Liver (tissue), 8 donors: ENCODE measurements at regions not wholly inside any gene's neighbourhood (a gene's known extent, or its start where the extent isn't known, plus 50 kb on each side); places are given as distances from the start of the nearest gene placed in this dataset.

Experiments
- DNase-seq: peaks from one replicate; pipeline ENCODE4 v3.0.0-alpha.2; 2017; ENCODE audit warnings: low spot score
- H3K27ac ChIP-seq, 2 donors: one replicate each; pipeline ENCODE4 v1.7.0; 2013; ENCODE audit warnings: inconsistent platforms in 2 of 2, low read length in 2 of 2, control low read depth in 1 of 2, low read depth in 1 of 2, mild to moderate bottlenecking in 1 of 2
- H3K27me3 ChIP-seq, 4 donors: one replicate each; pipeline versions ENCODE4 v1.6.1 to v1.7.0; 2013; ENCODE audit warnings: low read length in 3 of 4, inconsistent platforms in 1 of 4, mild to moderate bottlenecking in 1 of 4, moderate library complexity in 1 of 4; ENCODE audit not compliant: control insufficient read depth in 4 of 4, insufficient read depth in 4 of 4
- H3K36me3 ChIP-seq, 4 donors: one replicate each; pipeline versions ENCODE4 v1.6.1 to v1.7.0; 2013; ENCODE audit warnings: low read length in 3 of 4, mild to moderate bottlenecking in 3 of 4, low read depth in 1 of 4, moderate library complexity in 1 of 4; ENCODE audit not compliant: control insufficient read depth in 4 of 4, insufficient read depth in 3 of 4
- H3K4me1 ChIP-seq, 4 donors: one replicate each; pipeline versions ENCODE4 v1.6.1 to v1.7.0; 2013; ENCODE audit warnings: low read length in 3 of 4, mild to moderate bottlenecking in 3 of 4, moderate library complexity in 1 of 4; ENCODE audit not compliant: control insufficient read depth in 4 of 4, insufficient read depth in 4 of 4
- H3K4me3 ChIP-seq, 3 donors: one replicate each; pipeline versions ENCODE4 v1.6.1 to v1.7.0; 2013; ENCODE audit warnings: low read length in 3 of 3, control low read depth in 1 of 3, low read depth in 1 of 3, mild to moderate bottlenecking in 1 of 3
- H3K9ac ChIP-seq, 2 donors: one replicate each; pipeline ENCODE4 v1.7.0; 2013; ENCODE audit warnings: low read length in 2 of 2, mild to moderate bottlenecking in 2 of 2, moderate library complexity in 2 of 2, control low read depth in 1 of 2, low read depth in 1 of 2
- H3K9me3 ChIP-seq, 4 donors: one replicate each; pipeline versions ENCODE4 v1.6.1 to v1.7.0; 2013; ENCODE audit warnings: low read length in 3 of 4; ENCODE audit not compliant: control insufficient read depth in 4 of 4
- EGR1 ChIP-seq, 2 donors: IDR thresholded peaks; 2 replicates each; pipeline ENCODE4 v1.6.1; 2016 to 2018; ENCODE audit warnings: antibody characterized with exemption in 2 of 2, low read depth in 2 of 2
- FOXA1 ChIP-seq: IDR thresholded peaks from 2 replicates; pipeline ENCODE4 v1.6.1; 2016; ENCODE audit warnings: antibody characterized with exemption
- FOXA2 ChIP-seq: IDR thresholded peaks from 2 replicates; pipeline ENCODE4 v1.6.1; 2016; ENCODE audit warnings: antibody characterized with exemption
- GABPA ChIP-seq, 2 donors: IDR thresholded peaks in 1 of 2; conservative IDR thresholded peaks in 1 of 2; 2 replicates each; pipeline ENCODE4 v1.6.1; 2016; ENCODE audit warnings: antibody characterized with exemption in 2 of 2, mild to moderate bottlenecking in 1 of 2, moderate library complexity in 1 of 2
- HNF4A ChIP-seq, 2 donors: conservative IDR thresholded peaks; 2 replicates each; pipeline ENCODE4 v1.6.1; 2016; ENCODE audit warnings: antibody characterized with exemption in 2 of 2, mild to moderate bottlenecking in 2 of 2
- HNF4G ChIP-seq: IDR thresholded peaks from 2 replicates; pipeline ENCODE4 v1.6.1; 2016; ENCODE audit warnings: antibody characterized with exemption
- JUND ChIP-seq, 2 donors: IDR thresholded peaks; 2 replicates each; pipeline ENCODE4 v1.6.1; 2016; ENCODE audit warnings: antibody characterized with exemption in 2 of 2
- MAX ChIP-seq: IDR thresholded peaks from 2 replicates; pipeline ENCODE4 v1.6.1; 2016; ENCODE audit warnings: antibody characterized with exemption
- NR2F2 ChIP-seq: IDR thresholded peaks from 2 replicates; pipeline ENCODE4 v1.6.1; 2016; ENCODE audit warnings: antibody characterized with exemption
- RAD21 ChIP-seq, 2 donors: IDR thresholded peaks; 2 replicates each; pipeline ENCODE4 v1.6.1; 2016; ENCODE audit warnings: antibody characterized with exemption in 2 of 2, mild to moderate bottlenecking in 2 of 2
- REST ChIP-seq: IDR thresholded peaks from 2 replicates; pipeline ENCODE4 v1.6.1; 2016; ENCODE audit warnings: antibody characterized with exemption, mild to moderate bottlenecking
- RXRA ChIP-seq, 2 donors: IDR thresholded peaks; 2 replicates each; pipeline ENCODE4 v1.6.1; 2017 to 2018; ENCODE audit warnings: antibody characterized with exemption in 2 of 2, mild to moderate bottlenecking in 1 of 2
- SP1 ChIP-seq: IDR thresholded peaks from 2 replicates; pipeline ENCODE4 v1.6.1; 2018; ENCODE audit warnings: antibody characterized with exemption, mild to moderate bottlenecking
- TAF1 ChIP-seq: conservative IDR thresholded peaks from 2 replicates; pipeline ENCODE4 v1.6.1; 2016; ENCODE audit warnings: antibody characterized with exemption, mild to moderate bottlenecking
- YY1 ChIP-seq: IDR thresholded peaks from 2 replicates; pipeline ENCODE4 v1.6.1; 2016; ENCODE audit warnings: antibody characterized with exemption, mild to moderate bottlenecking
- ZBTB33 ChIP-seq: IDR thresholded peaks from 2 replicates; pipeline ENCODE4 v1.6.1; 2016; ENCODE audit warnings: antibody characterized with exemption
- WGBS: extraction: QIAGEN DNeasy Blood & Tissue Kit; methylation state at CpG from one replicate; pipeline ENCODE4 v1.1.7; 2013; 5-methylcytosine and 5-hydroxymethylcytosine counted together
- TF ChIP-seq, protein P1 (sequence below): fragments of 150-350 bp; IDR thresholded peaks from 2 replicates; pipeline ENCODE4 v1.5.1; 2017; ENCODE audit warnings: improper control_type of control experiment, low read depth, low read length; ENCODE audit not compliant: missing input control
- donor health status: healthy.
- donor health status: healthy.
- donor health status: healthy.
- donor health status: healthy.
- donor health status: healthy.

DNA sequence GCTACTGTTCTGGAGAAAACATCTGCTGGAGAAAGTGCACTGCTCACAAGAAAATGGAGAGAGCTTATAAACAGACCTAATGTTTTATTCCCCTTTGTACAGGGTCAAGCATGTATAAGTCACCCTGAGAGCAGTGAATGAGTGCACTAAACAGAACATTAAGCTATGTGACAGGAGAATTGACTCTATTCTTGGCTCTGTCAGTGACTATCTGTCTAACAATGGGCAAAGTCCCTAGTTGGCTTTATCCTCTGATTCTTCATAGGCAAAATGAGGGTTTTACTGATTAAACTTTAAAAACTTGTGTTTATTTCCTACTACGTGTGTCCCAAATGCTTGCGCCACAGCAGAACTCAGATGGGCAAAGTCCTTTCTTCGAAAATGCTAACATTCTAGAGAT is 655.1 kb upstream of the SLC39A10 start:
- Histone ChIP-seq H3K36me3 (no peaks in the 10 kb centered on the region), H3K27me3 (peaks cover 0 to 4% (median 0%) of the 10 kb centered on the region in 4 donors), H3K4me1 (no peaks in the 10 kb centered on the region), H3K9me3 (no peaks in the 10 kb centered on the region), H3K9ac (no peak overlapping the region), H3K27ac (no peak overlapping the region), H3K4me3 (no peak overlapping the region)
- no peak for DNase-seq
- WGBS: 40% methylated on average over 3 of the region's 3 CpGs
- TF ChIP-seq MAX (no peak), RXRA (IDR thresholded peaks at IDR 0.05) (no peak), NR2F2 (no peak), FOXA1 (no peak), GABPA (IDR thresholded peaks at IDR 0.05 in 1 of 2, conservative IDR thresholded peaks at IDR 0.05 in 1 of 2) (no peak), FOXA2 (no peak), RAD21 (IDR thresholded peaks at IDR 0.05) (no peak), JUND (IDR thresholded peaks at IDR 0.05) (no peak), HNF4A (conservative IDR thresholded peaks at IDR 0.05) (no peak), REST (no peak), EGR1 (IDR thresholded peaks at IDR 0.05; ENCODE audit: low read depth in 2 of 2) (no peak)
- TF ChIP-seq, protein P1, sequence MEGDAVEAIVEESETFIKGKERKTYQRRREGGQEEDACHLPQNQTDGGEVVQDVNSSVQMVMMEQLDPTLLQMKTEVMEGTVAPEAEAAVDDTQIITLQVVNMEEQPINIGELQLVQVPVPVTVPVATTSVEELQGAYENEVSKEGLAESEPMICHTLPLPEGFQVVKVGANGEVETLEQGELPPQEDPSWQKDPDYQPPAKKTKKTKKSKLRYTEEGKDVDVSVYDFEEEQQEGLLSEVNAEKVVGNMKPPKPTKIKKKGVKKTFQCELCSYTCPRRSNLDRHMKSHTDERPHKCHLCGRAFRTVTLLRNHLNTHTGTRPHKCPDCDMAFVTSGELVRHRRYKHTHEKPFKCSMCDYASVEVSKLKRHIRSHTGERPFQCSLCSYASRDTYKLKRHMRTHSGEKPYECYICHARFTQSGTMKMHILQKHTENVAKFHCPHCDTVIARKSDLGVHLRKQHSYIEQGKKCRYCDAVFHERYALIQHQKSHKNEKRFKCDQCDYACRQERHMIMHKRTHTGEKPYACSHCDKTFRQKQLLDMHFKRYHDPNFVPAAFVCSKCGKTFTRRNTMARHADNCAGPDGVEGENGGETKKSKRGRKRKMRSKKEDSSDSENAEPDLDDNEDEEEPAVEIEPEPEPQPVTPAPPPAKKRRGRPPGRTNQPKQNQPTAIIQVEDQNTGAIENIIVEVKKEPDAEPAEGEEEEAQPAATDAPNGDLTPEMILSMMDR: no peak

DNA sequence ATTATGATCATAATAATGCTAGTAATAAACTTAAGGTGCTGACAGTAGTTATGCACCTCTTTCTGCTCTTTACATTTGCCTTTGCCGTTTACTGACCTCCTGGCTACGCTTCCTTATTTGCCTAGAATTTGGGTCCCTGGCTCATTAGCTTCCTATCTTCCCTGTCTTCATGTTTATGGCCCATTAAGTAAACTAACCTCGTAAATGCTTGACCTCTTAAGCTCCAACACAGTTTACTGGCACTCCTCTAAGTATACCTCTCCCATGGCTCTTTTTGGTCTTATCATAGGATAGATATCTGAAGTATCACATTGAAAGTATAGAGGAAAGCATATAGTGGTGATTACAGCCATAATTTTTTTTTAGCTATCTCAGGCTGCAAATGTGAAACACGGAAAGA is 657.3 kb upstream of the SLC39A10 start:
- Histone ChIP-seq H3K9me3 (no peaks in the 10 kb centered on the region), H3K9ac (no peak overlapping the region), H3K27me3 (peaks cover 0 to 4% (median 0%) of the 10 kb centered on the region in 4 donors), H3K27ac (no peak overlapping the region), H3K4me3 (no peak overlapping the region), H3K4me1 (no peaks in the 10 kb centered on the region), H3K36me3 (no peaks in the 10 kb centered on the region)
- 32% methylated on average over 4 of the region's 4 CpGs for WGBS
- no peak for DNase-seq
- no peak for TF ChIP-seq HNF4A (conservative IDR thresholded peaks at IDR 0.05)
- no peak for TF ChIP-seq TAF1
- TF ChIP-seq NR2F2: no peak
- TF ChIP-seq REST: no peak
- no peak for TF ChIP-seq SP1
- no peak for TF ChIP-seq ZBTB33
- no peak for TF ChIP-seq RXRA (IDR thresholded peaks at IDR 0.05)
- no peak for TF ChIP-seq HNF4G
- TF ChIP-seq YY1: no peak
